ENCODE measurements at regions not wholly inside any gene's neighbourhood (a gene's known extent, or its start where the extent isn't known, plus 50 kb on each side); places are given as distances from the start of the nearest gene placed in this dataset.

DNA sequence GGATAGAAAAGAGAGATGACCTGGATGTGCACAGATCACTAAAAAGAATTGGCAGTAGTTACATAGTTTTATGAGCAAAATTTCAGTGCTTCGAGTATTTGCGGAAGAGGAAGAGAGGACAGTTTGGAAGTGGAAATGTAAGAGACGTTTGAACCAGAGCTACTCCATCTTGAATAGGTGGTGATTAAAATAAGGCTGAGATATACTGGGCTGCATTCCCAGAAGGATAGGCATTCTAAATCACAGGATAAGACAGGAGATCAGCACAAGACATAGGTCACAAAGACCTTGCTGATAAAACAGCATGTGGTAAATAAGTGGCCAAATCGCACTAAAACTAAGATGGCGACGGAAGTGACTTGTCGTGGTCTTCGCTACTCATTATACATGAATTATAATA is 453.3 kb downstream of the COL11A1 start:
- TF ChIP-seq, protein P1, sequence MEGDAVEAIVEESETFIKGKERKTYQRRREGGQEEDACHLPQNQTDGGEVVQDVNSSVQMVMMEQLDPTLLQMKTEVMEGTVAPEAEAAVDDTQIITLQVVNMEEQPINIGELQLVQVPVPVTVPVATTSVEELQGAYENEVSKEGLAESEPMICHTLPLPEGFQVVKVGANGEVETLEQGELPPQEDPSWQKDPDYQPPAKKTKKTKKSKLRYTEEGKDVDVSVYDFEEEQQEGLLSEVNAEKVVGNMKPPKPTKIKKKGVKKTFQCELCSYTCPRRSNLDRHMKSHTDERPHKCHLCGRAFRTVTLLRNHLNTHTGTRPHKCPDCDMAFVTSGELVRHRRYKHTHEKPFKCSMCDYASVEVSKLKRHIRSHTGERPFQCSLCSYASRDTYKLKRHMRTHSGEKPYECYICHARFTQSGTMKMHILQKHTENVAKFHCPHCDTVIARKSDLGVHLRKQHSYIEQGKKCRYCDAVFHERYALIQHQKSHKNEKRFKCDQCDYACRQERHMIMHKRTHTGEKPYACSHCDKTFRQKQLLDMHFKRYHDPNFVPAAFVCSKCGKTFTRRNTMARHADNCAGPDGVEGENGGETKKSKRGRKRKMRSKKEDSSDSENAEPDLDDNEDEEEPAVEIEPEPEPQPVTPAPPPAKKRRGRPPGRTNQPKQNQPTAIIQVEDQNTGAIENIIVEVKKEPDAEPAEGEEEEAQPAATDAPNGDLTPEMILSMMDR (IDR thresholded peaks at IDR 0.05; ENCODE audit: poor library complexity): no peak
- TF ChIP-seq EZH2 (IDR thresholded peaks at IDR 0.05; ENCODE audit: borderline replicate concordance) (no peak), EZH2phosphoT487 (IDR thresholded peaks at IDR 0.05; ENCODE audit: low read depth, severe bottlenecking, unreplicated experiment) (no peak)
